Right lobe of liver (tissue), 4 donors: ENCODE measurements at regions not wholly inside any gene's neighbourhood (a gene's known extent, or its start where the extent isn't known, plus 50 kb on each side); places are given as distances from the start of the nearest gene placed in this dataset.

Source experiments
- CTCF ChIP-seq, 4 donors: fragments of 200-600 bp in 3 of 4; fragments of 450-650 bp in 1 of 4; IDR thresholded peaks; one replicate each; pipeline versions ENCODE4 v1.5.1 to v1.8.0; 2016 to 2022; ENCODE audit warnings: antibody characterized with exemption in 4 of 4, mild to moderate bottlenecking in 2 of 4
- POLR2A ChIP-seq: fragments of 450-650 bp; IDR thresholded peaks from one replicate; pipeline ENCODE4 v1.6.1; 2017; ENCODE audit warnings: antibody characterized with exemption, mild to moderate bottlenecking
- donor health status: DM: no; HTN: no; CAD: no.
- donor health status: DM: no; HTN: no; CAD: no.
- donor health status: DM: no; HTN: yes; CAD: no.

DNA sequence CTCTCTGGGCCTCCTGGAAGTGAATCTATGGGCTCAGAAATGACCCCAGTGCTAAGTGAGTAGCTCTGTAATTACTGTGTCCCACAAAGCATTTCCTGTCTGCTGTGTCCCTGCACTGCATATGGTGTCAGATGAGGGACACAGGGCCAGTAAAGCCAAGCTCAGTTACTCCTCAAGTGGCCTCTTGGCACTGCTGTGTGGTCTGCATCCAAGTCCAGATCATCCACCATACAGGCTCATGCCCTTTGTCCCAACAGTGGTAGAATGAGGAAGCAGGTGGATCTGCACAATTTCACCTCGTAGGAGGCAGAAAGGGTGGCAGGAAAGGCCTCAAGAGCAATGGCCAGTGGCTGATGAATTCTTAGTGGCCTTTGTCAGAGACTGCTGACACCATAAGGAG lies 146.8 kb downstream of the SOX9 start:
- TF ChIP-seq POLR2A, result no peak
- no peak for TF ChIP-seq CTCF (IDR thresholded peaks at IDR 0.05)
